ENCODE measurements at regions not wholly inside any gene's neighbourhood (a gene's known extent, or its start where the extent isn't known, plus 50 kb on each side); places are given as distances from the start of the nearest gene placed in this dataset.

DNA sequence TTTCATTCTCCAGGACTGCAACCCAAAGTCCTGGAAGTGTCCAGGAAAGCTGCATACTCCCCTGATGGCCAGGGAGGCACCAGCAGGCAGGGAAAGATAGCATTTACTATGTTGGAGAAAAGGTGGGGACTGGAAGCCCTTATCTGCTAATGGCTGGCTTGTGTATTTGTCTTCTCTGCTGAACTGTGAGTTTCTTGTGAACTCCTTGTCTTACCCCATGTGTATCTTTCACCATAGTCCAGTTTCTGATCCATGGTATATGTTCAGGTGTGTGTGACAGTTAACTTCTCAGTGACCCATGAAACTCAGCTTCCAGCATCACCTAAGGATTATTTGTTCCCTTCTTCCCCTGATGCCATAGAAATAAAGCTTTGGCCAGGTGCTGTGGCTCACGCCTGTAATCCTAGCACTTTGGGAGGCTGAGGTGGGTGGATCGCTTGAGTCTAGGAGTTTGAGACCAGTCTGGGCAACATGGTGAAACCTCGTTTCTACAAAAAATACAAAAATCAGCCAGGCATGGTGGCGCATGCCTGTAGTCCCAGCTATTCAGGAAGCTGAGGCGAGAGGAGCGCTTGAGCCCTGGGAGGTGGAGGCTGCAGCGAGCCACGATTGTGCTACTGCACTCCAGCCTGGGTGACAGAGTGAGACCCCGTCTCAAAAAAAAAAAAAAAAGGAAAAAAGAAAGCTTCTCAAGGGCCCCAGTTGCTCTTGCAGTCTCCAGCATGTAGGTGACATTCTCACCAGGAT is 112.8 kb upstream of the MAP4K3 start:
- H3K4me1 Mint-ChIP-seq, result peaks cover 10% of the 10 kb centered on the region

GRCh38 chr2:39550701-39551285 is 113.7 kb upstream of the MAP4K3 start:
- Mint-ChIP-seq H3K36me3 (ENCODE audit: low read depth) (no peaks in the 10 kb centered on the region), H3K27ac (no peak overlapping the region), H3K4me1 (peaks cover 6% of the 10 kb centered on the region), H3K27me3 (peaks cover 7% of the 10 kb centered on the region), H3K9me3 (no peaks in the 10 kb centered on the region), H3K4me3 (no peak overlapping the region)
- intact Hi-C loops (cut with micrococcal nuclease), result no loop called here
- DNase-seq, result no peak

More for the DNA sequence above, 112.8 kb upstream of the MAP4K3 start:
- DNase-seq, result no peak
- Mint-ChIP-seq H3K4me3 (no peak overlapping the region), H3K36me3 (ENCODE audit: low read depth) (no peaks in the 10 kb centered on the region), H3K27me3 (peaks cover 7% of the 10 kb centered on the region), H3K9me3 (peaks cover 4% of the 10 kb centered on the region), H3K27ac (no peak overlapping the region)
- intact Hi-C loops (cut with micrococcal nuclease), result no loop called here

GRCh38 chr2:39558906-39559305 is 106.8 kb upstream of the TMEM178A start:
- peaks cover 9% of the 10 kb centered on the region for H3K9me3 Mint-ChIP-seq
- intact Hi-C loops (cut with micrococcal nuclease), result no loop called here
- H3K27me3 Mint-ChIP-seq, result no peaks in the 10 kb centered on the region
- no peak overlapping the region for H3K4me3 Mint-ChIP-seq
- H3K36me3 Mint-ChIP-seq (ENCODE audit: low read depth), result no peaks in the 10 kb centered on the region
- H3K4me1 Mint-ChIP-seq, result no peaks in the 10 kb centered on the region
- DNase-seq, result no peak
- no peak overlapping the region for H3K27ac Mint-ChIP-seq

- Mint-ChIP-seq H3K27me3 (no peaks in the 10 kb centered on the region), H3K36me3 (ENCODE audit: low read depth) (no peaks in the 10 kb centered on the region), H3K9me3 (peaks cover 16% of the 10 kb centered on the region), H3K4me3 (no peak overlapping the region), H3K4me1 (no peaks in the 10 kb centered on the region), H3K27ac (no peak overlapping the region)
- intact Hi-C loops (cut with micrococcal nuclease), result no loop called here
- DNase-seq, result no peak
Measured at GRCh38 chr2:39563572-39563971, 102.1 kb upstream of the TMEM178A start.

GRCh38 chr2:39567507-39567906 is 98.2 kb upstream of the TMEM178A start:
- Mint-ChIP-seq H3K4me3 (no peak overlapping the region), H3K4me1 (no peaks in the 10 kb centered on the region), H3K36me3 (ENCODE audit: low read depth) (no peaks in the 10 kb centered on the region), H3K27ac (no peak overlapping the region), H3K27me3 (no peaks in the 10 kb centered on the region), H3K9me3 (peaks cover 16% of the 10 kb centered on the region)
- DNase-seq, result no peak
- intact Hi-C loops (cut with micrococcal nuclease), result no loop called here

DNA sequence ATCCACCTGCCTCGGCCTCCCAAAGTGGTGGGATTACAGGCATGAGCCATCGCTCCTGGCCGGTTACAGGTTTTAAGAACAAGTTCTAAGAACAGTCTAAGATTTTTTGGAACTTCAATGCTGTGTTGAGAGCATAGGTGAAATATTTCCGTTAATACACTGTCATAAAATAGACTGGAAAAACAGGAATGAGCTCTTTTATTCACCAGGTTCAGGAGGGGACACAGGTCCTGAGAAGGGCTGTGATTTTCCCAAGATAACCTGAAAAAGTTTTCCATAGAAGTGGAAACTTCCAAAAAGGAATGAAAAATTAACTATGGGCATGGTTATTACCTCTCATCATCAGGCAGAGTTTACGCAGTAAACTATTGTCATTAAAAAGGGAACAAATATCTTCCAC is 97.6 kb upstream of the TMEM178A start:
- no peak overlapping the region for H3K27ac Mint-ChIP-seq
- no peaks in the 10 kb centered on the region for H3K36me3 Mint-ChIP-seq (ENCODE audit: low read depth)
- no peak overlapping the region for H3K4me3 Mint-ChIP-seq
- no peaks in the 10 kb centered on the region for H3K4me1 Mint-ChIP-seq
- peaks cover 11% of the 10 kb centered on the region for H3K9me3 Mint-ChIP-seq
- intact Hi-C loops (cut with micrococcal nuclease), result no loop called here
- no peaks in the 10 kb centered on the region for H3K27me3 Mint-ChIP-seq
- no peak for DNase-seq

DNA sequence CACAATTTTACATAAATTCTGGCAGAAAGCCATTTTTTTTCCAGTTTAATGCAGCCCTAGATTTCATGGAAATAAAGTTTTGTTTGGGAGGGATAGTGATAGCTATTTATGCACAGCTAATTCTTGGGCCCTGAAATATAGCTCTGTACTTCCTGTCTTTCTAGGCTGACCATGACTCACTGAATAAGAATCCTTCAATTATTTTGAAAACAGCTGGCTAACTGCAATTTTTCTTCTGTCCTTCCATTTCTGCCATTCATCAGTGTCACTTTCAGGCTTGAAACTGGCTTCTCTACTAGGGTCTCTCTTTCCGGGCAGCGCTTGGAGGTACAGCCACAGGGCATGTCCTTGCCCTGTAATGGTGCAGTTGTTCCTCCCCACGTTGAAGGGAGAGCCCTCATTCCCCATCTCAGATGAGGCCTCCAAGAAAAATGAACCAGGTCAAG is 97.1 kb upstream of the TMEM178A start:
- Mint-ChIP-seq H3K4me3 (no peak overlapping the region), H3K27me3 (no peaks in the 10 kb centered on the region), H3K9me3 (peaks cover 8% of the 10 kb centered on the region), H3K27ac (no peak overlapping the region), H3K4me1 (no peaks in the 10 kb centered on the region), H3K36me3 (ENCODE audit: low read depth) (no peaks in the 10 kb centered on the region)
- intact Hi-C loops (cut with micrococcal nuclease), result no loop called here
- DNase-seq, result no peak

DNA sequence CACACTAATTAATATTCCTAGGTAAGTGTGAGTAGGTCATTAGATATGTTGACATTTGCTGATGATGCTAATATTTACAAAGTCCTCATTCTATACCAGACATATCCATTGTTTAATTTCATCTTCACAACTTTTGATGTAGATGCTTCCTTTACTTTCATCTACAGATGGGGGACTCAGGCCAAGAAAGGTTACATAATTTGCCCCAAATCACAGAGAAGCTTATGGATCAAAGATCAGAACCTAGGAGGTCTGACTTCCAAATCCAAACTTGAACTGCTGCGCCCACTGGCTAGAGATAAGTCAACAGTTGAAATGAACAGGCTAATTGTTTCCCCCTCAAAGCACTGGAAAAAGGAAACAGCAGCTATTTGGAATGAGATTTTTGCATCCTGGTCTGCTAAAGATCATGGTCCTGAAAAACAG is 95.6 kb upstream of the TMEM178A start:
- no peak overlapping the region for H3K4me3 Mint-ChIP-seq
- H3K9me3 Mint-ChIP-seq, result peaks cover 4% of the 10 kb centered on the region
- no peaks in the 10 kb centered on the region for H3K36me3 Mint-ChIP-seq (ENCODE audit: low read depth)
- no peak for DNase-seq
- intact Hi-C loops (cut with micrococcal nuclease), result no loop called here
- H3K4me1 Mint-ChIP-seq, result no peaks in the 10 kb centered on the region
- H3K27ac Mint-ChIP-seq, result no peak overlapping the region
- no peaks in the 10 kb centered on the region for H3K27me3 Mint-ChIP-seq

GRCh38 chr2:39570614-39571013 is 95.1 kb upstream of the TMEM178A start:
- Mint-ChIP-seq H3K4me3 (no peak overlapping the region), H3K27ac (no peak overlapping the region), H3K36me3 (ENCODE audit: low read depth) (no peaks in the 10 kb centered on the region), H3K9me3 (peaks cover 4% of the 10 kb centered on the region), H3K27me3 (no peaks in the 10 kb centered on the region), H3K4me1 (no peaks in the 10 kb centered on the region)
- no peak for DNase-seq
- intact Hi-C loops (cut with micrococcal nuclease), result no loop called here

DNA sequence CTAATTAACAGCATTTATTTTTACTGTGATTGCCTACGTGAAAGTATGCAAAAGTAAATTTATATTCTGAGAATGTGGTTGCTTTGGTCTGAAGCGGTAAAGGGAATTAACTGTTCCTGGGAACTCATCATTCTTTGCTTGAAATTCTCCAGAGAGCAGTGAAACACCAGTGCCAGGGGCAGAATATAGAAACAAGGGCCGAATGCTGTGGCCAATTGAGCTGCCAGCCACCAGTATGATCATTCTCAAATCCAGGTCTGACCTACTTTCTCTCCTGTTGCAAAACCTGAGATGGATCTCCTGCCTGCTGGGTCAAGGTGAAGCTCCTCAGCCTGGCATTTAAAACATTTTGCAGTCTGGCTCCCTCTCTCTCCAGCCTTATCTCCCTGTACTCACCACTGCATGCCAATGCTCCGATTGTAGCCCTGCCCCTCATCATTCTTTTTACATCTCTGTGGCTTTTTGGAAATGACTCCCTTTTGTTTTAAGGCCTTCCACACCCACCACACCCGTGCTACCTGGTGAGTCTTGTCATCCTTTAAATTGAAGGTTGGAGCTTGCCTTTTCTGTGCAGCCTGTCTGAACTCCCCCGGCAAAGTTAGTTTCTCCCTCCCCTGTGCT is 94.5 kb upstream of the TMEM178A start:
- H3K27ac Mint-ChIP-seq, result no peak overlapping the region
- no peaks in the 10 kb centered on the region for H3K36me3 Mint-ChIP-seq (ENCODE audit: low read depth)
- DNase-seq, result no peak
- no peaks in the 10 kb centered on the region for H3K27me3 Mint-ChIP-seq
- no peak overlapping the region for H3K4me3 Mint-ChIP-seq
- H3K9me3 Mint-ChIP-seq, result peaks cover 4% of the 10 kb centered on the region
- no peaks in the 10 kb centered on the region for H3K4me1 Mint-ChIP-seq
- intact Hi-C loops (cut with micrococcal nuclease), result no loop called here

DNA sequence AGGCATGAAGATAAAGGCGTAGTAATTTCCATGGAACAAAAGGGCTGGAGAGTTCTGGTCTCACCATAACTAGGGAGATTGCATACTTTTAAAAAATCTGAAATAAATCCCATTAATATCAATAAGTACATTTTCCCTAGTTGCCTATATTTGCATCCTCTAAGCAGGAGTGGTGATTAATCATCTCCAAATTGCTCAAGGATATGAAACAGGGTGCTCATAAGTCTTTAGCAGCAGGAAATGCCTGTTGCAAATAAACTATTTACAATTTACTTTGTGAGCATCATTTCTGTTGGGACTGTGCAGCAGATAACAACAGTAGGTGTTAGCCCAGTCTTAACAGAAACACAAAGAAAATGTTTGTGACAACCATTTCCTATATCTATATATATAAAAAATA is 92.4 kb upstream of the TMEM178A start:
- intact Hi-C loops (cut with micrococcal nuclease), result no loop called here
- Mint-ChIP-seq H3K27ac (no peak overlapping the region), H3K4me1 (no peaks in the 10 kb centered on the region), H3K36me3 (ENCODE audit: low read depth) (no peaks in the 10 kb centered on the region), H3K9me3 (peaks cover 7% of the 10 kb centered on the region), H3K27me3 (no peaks in the 10 kb centered on the region), H3K4me3 (no peak overlapping the region)
- DNase-seq, result no peak

DNA sequence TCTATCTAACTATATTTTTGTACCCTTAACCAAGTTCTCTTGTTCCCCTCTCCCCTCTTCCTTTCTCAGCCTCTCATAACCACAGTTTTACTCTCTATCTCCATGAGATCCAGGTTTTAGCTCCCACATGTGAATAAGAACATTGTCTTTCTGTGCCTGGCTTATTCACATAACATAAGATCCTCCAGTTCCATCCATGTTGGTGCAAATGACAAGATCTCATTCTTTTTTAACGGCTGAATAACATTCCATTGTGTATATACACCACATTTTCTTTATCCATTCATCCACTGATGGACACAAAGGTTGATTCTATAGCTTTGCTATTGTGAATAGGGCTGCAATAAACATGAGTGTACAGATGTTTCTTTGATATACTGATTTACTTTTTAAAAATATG is 83.9 kb upstream of the TMEM178A start:
- Mint-ChIP-seq H3K9me3 (peaks cover 11% of the 10 kb centered on the region), H3K27ac (no peak overlapping the region), H3K36me3 (ENCODE audit: low read depth) (no peaks in the 10 kb centered on the region), H3K4me1 (no peaks in the 10 kb centered on the region), H3K27me3 (peaks cover 2% of the 10 kb centered on the region), H3K4me3 (no peak overlapping the region)
- DNase-seq, result no peak
- intact Hi-C loops (cut with micrococcal nuclease), result no loop called here

DNA sequence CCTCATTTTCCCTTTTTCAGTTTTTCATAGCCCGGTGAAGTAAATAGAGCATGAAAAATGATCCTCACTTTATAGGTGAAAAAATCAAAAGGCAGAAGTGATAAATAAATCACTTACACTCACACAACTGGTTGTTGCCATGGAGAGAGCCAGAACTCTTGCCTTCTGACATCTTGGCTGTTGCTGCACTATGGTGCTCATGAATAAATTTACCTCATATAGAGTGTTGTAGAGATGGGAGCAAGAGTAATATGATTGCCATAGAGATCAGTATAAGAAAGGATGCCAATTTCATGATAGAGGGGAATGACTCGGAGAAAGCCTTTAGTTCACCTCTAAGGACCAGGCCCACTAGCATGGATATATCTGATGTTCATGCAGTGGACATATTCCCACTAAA is 82.5 kb upstream of the TMEM178A start:
- Mint-ChIP-seq H3K36me3 (ENCODE audit: low read depth) (no peaks in the 10 kb centered on the region), H3K27ac (no peak overlapping the region), H3K4me3 (no peak overlapping the region), H3K4me1 (no peaks in the 10 kb centered on the region), H3K9me3 (peaks cover 5% of the 10 kb centered on the region), H3K27me3 (peaks cover 2% of the 10 kb centered on the region)
- no peak for DNase-seq
- intact Hi-C loops (cut with micrococcal nuclease), result no loop called here

DNA sequence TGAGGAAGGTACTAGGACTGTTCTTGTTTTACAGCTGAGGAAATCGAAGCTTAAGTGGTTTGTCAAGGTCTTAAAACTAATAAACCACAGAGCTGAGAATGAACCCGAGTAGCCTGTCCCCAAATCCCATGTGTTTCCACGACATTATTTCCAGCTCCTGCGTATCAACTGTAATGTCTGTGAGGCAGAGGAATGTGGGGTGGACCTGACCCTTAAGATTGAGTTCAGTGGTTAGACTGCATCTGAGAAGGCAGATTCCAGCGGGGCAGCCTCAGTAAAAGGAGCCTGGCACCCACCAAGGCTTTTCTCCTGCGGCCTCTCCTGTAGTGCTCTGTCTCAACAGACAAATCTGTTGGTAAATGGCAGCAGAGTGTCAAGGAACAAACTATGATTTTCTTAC is 81.9 kb upstream of the TMEM178A start:
- no peaks in the 10 kb centered on the region for H3K4me1 Mint-ChIP-seq
- H3K27me3 Mint-ChIP-seq, result peaks cover 2% of the 10 kb centered on the region
- H3K27ac Mint-ChIP-seq, result no peak overlapping the region
- peaks cover 3% of the 10 kb centered on the region for H3K9me3 Mint-ChIP-seq
- no peak for DNase-seq
- intact Hi-C loops (cut with micrococcal nuclease), result no loop called here
- no peaks in the 10 kb centered on the region for H3K36me3 Mint-ChIP-seq (ENCODE audit: low read depth)
- no peak overlapping the region for H3K4me3 Mint-ChIP-seq

Data from activated CD4-positive, alpha-beta T cell treated with anti-CD3 and anti-CD28 coated beads, Interleukin-2, amount 10 ng/mL, durations not matched to agents 24 days and 14 days (primary cell).